ENCODE measurements at regions not wholly inside any gene's neighbourhood (a gene's known extent, or its start where the extent isn't known, plus 50 kb on each side); places are given as distances from the start of the nearest gene placed in this dataset.

- POLR2A ChIA-PET = interaction anchor here (0.8 kb wide), 1 partner anchor 9 kb away, joined by 4 read pairs; no protein-coding TSS in a partner anchor
- no peak for DNase-seq (ENCODE audit: extremely low spot score)
- CTCF ChIA-PET = interaction anchor here (1.4 kb wide), 1 partner anchor 365 kb away, joined by 3 read pairs; no protein-coding TSS in a partner anchor
- TF ChIP-seq, protein P1, sequence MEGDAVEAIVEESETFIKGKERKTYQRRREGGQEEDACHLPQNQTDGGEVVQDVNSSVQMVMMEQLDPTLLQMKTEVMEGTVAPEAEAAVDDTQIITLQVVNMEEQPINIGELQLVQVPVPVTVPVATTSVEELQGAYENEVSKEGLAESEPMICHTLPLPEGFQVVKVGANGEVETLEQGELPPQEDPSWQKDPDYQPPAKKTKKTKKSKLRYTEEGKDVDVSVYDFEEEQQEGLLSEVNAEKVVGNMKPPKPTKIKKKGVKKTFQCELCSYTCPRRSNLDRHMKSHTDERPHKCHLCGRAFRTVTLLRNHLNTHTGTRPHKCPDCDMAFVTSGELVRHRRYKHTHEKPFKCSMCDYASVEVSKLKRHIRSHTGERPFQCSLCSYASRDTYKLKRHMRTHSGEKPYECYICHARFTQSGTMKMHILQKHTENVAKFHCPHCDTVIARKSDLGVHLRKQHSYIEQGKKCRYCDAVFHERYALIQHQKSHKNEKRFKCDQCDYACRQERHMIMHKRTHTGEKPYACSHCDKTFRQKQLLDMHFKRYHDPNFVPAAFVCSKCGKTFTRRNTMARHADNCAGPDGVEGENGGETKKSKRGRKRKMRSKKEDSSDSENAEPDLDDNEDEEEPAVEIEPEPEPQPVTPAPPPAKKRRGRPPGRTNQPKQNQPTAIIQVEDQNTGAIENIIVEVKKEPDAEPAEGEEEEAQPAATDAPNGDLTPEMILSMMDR (IDR thresholded peaks at IDR 0.05; ENCODE audit: control extremely low read depth, extremely low read depth, low read depth, missing control alignments) = no peak
Measured at GRCh38 chr17:77908501-77908900, 50.0 kb upstream of the TNRC6C start.
